Bronchial epithelial cell (primary cell): ENCODE measurements at regions not wholly inside any gene's neighbourhood (a gene's known extent, or its start where the extent isn't known, plus 50 kb on each side); places are given as distances from the start of the nearest gene placed in this dataset.
A peak's percentile ranks its signal among the peaks of the same experiment; 100 is the strongest.

Experiments
- DNase-seq: peaks from one replicate; pipeline ENCODE4 v3.0.0-alpha.2; 2010; ENCODE audit warnings: low read depth
- FAIRE-seq: peaks from 2 replicates; lab custom pipeline; 2011; peaks lifted over from hg19 to GRCh38; lab: Jason Lieb, UNC
- H3K27me3 ChIP-seq: 2 replicates; pipeline ENCODE4 v1.5.1; 2011; ENCODE audit warnings: low read length; ENCODE audit not compliant: control insufficient read depth, insufficient read depth
- H3K36me3 ChIP-seq: 2 replicates; pipeline ENCODE4 v1.5.1; 2011; ENCODE audit warnings: low read length; ENCODE audit not compliant: control insufficient read depth, insufficient read depth
- H3K4me3 ChIP-seq: 2 replicates; pipeline ENCODE4 v1.5.1; 2011; ENCODE audit warnings: mild to moderate bottlenecking, low read depth, low read length, control low read depth
- TF ChIP-seq, protein P1 (sequence below): IDR thresholded peaks from 2 replicates; pipeline ENCODE4 v1.5.1; 2011; ENCODE audit warnings: mild to moderate bottlenecking, moderate library complexity, low read length, control low read depth, inconsistent platforms; ENCODE audit not compliant: insufficient read depth, severe bottlenecking

DNA sequence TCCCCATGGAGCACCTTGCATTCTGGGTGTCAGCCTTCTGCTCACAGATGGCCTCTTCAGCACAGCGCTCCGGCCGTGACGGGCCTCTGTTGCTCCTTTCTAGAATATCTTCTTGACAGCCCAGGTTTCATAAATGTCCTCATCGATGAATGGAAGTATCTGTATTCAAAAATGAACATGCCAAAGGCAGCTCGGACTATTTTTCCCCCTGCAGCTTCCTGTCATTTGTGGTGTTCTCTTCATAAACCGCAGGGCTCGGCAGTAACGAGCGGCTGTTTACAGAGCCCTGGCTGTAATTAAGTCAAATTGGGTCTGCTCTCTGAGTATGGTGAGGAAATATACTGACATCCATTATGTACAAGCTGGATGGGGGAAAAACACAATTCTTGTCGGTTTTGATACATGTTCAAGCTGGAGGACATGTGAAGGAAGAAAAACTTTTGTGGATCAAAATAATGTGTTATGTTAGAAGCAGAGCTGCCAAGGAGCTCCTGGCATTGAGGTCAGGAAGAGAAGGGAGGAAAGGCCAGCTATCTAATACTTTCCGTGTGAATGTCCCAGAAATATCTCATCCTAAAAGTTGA lies 154.1 kb upstream of the CD180 start:
- TF ChIP-seq, protein P1, sequence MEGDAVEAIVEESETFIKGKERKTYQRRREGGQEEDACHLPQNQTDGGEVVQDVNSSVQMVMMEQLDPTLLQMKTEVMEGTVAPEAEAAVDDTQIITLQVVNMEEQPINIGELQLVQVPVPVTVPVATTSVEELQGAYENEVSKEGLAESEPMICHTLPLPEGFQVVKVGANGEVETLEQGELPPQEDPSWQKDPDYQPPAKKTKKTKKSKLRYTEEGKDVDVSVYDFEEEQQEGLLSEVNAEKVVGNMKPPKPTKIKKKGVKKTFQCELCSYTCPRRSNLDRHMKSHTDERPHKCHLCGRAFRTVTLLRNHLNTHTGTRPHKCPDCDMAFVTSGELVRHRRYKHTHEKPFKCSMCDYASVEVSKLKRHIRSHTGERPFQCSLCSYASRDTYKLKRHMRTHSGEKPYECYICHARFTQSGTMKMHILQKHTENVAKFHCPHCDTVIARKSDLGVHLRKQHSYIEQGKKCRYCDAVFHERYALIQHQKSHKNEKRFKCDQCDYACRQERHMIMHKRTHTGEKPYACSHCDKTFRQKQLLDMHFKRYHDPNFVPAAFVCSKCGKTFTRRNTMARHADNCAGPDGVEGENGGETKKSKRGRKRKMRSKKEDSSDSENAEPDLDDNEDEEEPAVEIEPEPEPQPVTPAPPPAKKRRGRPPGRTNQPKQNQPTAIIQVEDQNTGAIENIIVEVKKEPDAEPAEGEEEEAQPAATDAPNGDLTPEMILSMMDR, result no peak
- DNase-seq (no peak), FAIRE-seq (peak; percentile 47)
- Histone ChIP-seq H3K27me3 (no peaks in the 10 kb centered on the region), H3K36me3 (no peaks in the 10 kb centered on the region), H3K4me3 (no peak overlapping the region)

DNA sequence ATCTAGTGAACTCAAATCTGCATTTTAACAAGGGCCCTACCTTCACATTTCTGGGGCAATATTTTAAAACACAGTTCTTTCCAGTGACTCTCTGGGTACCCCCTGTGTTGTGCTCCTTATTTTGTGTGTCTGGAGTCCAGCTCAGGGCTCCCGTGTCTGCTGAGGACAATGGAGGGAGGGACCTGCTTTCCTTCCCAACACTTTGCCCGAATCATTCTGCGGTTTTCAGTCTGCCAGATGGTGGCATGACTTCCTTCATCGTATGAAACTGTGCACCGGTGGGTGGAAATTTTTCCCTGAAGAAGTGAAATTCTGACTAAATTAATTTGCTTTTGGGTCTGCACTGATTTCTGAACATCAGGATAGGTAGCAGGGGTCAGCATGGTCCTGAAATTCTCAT lies 153.6 kb upstream of the CD180 start:
- DNase-seq (no peak), FAIRE-seq (no peak)
- Histone ChIP-seq H3K27me3 (no peaks in the 10 kb centered on the region), H3K4me3 (no peak overlapping the region), H3K36me3 (no peaks in the 10 kb centered on the region)
- TF ChIP-seq, protein P1, result no peak

- DNase-seq (no peak), FAIRE-seq (no peak)
- H3K36me3 ChIP-seq, result no peaks in the 10 kb centered on the region
- TF ChIP-seq, protein P1, result no peak
- no peak overlapping the region for H3K4me3 ChIP-seq
- no peaks in the 10 kb centered on the region for H3K27me3 ChIP-seq
Observed at GRCh38 chr5:67347821-67348220, 151.2 kb upstream of the CD180 start.

- FAIRE-seq (no peak), DNase-seq (peak; percentile 60)
- Histone ChIP-seq H3K27me3 (no peaks in the 10 kb centered on the region), H3K4me3 (no peak overlapping the region), H3K36me3 (no peaks in the 10 kb centered on the region)
- TF ChIP-seq, protein P1, result no peak
Observed at GRCh38 chr5:67346611-67347010, 150.0 kb upstream of the CD180 start.

GRCh38 chr5:67344870-67345269 lies 148.3 kb upstream of the CD180 start:
- no peaks in the 10 kb centered on the region for H3K36me3 ChIP-seq
- no peak for FAIRE-seq
- H3K4me3 ChIP-seq, result no peak overlapping the region
- no peak for DNase-seq
- no peaks in the 10 kb centered on the region for H3K27me3 ChIP-seq
- TF ChIP-seq, protein P1, result no peak

GRCh38 chr5:67343835-67344234 lies 147.2 kb upstream of the CD180 start:
- DNase-seq (no peak), FAIRE-seq (no peak)
- TF ChIP-seq, protein P1, result no peak
- H3K4me3 ChIP-seq, result no peak overlapping the region
- no peaks in the 10 kb centered on the region for H3K36me3 ChIP-seq
- no peaks in the 10 kb centered on the region for H3K27me3 ChIP-seq
